Stimulated activated CD4-positive, alpha-beta T cell treated with anti-CD3 and anti-CD28 coated beads, Interleukin-12 subunit alpha, Interleukin-12 subunit beta, amount 100 ng/mL, for 48 hours (primary cell): ENCODE measurements at regions not wholly inside any gene's neighbourhood (a gene's known extent, or its start where the extent isn't known, plus 50 kb on each side); places are given as distances from the start of the nearest gene placed in this dataset.

Experiments used
- DNase-seq, 3 donors: peaks; one replicate each; pipeline ENCODE4 v3.0.0-alpha.2; 2020; ENCODE audit warnings: low read depth in 2 of 3, low spot score in 1 of 3

DNA sequence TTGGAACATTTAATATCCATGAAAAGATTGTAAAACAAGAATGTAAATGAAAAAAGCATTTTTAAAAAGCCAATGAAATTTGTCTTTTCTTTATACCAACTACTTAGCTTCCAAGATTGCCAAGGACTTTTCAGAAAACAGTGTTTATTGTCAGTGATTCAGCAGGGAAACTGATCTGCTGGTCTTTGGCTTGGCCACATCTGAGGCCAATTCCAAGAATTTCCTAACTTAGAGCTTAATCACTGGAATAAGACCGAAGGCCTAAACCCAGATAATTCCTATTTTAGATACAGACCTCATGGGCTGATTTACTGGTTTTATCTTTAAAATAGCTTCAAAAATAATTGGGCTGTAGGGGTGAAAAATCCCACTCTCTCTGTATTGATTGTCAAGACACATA lies 260.5 kb upstream of the RORA start:
- DNase-seq, result no peak

DNA sequence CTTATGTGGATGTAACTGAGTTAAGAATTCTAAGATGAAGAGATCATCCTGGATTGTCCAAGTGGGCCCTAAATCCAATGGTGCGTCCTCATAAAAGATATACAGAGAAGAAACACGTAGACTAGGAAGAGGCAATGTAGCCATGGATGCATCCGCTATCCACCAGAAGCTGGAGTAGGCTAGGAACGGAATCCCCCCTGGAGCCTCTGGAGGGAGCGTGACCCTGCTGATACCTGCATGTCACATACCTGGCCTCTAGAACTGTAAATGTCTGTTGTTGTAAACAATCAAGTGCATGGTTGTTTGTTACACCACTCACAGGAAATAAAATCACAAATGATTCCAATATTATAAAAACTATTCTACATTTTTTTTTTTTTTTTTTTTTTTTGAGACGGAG lies 254.5 kb upstream of the RORA start:
- DNase-seq, result no peak

DNA sequence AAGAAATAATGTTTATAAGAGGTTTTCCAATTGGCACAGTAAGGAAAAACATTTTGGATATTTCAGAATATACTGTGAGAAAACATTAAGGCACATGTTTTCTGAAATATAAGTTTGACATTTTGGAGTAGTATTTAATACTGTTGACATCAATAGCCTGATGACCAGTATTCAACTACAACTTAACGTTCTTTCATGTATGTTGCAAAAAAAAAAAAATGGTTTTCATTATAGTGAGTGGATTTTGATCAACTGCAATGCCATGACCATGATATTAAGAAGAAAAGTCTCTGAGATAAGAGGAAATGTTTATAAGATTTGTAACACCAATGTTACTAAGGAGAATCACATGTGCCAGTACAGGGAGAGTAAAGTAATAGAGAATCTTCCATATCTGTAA lies 252.8 kb upstream of the RORA start:
- DNase-seq, result no peak

DNA sequence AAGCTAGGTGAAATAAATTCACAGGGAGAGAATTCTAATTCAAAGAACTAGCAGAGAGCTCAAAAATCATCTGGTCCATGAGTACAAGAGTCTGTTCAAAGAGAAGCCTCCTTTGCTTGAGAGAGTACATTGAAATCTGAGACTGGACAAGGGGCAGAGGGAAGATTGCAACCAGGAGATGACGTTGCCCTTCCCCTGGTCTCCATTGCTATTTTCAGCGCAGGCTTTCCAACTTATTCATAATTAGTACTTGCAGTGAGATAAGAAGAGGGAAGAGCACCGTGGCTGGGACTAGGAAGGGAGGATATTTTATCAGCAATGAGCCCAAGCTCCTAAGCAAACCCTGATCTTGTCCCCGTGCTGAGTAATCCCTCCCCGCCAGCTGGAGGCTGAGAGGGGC lies 251.8 kb upstream of the RORA start:
- no peak for DNase-seq

DNA sequence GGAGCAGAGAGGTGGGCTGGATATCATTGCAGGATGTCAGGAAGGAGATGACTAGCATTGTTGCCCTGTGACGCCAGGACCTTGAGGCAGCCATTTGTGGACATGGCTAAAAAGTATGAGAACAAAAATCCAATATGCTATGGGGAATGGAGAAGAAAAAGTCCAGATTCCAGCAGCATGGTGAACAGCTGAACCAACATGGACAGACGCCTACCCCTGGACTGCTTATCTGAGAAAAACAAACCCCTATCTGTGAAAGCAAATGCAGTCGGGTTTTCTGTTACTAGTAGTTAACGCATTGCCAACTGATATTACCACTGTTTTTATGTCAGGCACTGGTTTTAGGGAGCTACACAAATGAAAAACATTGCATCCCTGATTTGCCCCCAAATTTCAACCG lies 251.2 kb upstream of the RORA start:
- no peak for DNase-seq

DNA sequence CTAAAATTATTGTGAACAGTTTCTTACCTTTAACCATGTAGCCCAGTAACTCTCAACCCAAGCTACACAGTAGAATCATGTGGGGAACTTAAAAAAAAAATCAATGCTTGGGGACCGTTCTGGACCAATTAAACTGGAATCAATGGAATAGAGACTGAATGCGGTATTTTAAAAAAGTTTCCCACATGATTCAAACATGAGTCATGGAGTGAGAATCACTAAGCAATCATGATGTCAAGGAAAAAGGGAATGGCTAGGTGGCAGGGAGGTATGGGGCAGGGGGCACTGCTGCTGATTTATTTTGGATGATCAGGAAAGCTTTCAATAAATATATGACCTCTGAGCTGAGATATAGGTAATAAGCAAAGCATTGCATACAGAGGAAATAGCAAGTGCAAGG lies 250.5 kb upstream of the RORA start:
- DNase-seq, result no peak

DNA sequence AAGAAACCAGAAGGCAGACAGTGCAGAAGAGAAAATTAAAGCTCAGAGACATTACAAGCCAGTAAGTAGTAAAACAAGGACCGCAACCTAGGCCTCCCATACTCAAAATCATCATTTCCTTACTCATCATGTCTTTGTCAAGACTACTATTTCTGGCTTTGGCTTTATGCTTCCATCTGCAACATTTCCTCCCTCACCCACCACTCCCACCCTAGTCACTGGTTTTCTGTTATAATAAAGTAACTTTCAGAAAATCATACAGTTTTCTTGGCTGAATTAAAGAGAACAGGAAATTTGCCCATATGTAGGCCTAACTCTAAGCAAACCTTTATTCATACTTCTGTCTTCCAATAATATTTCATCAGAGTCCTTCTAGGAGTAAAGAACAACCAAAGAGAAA lies 247.6 kb upstream of the RORA start:
- DNase-seq, result no peak

DNA sequence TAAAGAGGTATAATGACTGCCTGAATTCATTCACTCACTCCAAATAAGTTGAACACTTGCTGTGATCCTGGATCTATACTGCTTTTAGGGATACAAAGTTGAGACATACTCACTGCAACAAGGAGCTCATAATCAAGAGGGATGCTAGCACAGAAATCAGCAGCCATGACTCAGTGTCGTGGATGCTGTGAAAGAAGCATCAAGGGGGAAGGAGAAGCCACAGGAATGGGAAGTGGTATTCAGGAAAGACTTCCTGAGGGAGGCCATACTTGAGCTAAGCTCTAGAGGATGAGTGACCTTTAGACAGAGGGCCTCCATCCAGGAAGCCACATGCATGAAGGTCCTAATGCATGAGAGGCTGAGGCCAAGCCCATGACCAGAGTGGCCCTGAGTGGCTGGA lies 245.7 kb upstream of the RORA start:
- no peak for DNase-seq

DNA sequence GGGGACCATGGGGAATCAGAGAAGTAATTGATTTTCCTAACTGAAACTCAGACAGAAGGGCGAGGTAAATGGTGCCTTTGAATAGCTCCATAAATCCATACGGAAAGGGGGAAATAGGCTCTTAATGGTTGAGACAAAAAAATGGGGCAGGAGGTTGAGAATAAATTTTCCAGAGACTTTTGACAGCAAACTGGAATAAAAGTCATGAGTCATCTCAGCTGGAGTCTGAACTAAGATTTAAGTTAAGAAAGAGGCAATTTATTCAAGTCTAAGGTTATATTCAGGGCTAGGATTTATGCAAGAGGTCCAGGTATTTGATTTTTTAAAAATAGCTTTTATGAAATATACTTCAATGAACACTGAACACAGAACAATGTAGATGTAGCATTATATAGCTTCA lies 238.7 kb upstream of the RORA start:
- DNase-seq, result no peak

DNA sequence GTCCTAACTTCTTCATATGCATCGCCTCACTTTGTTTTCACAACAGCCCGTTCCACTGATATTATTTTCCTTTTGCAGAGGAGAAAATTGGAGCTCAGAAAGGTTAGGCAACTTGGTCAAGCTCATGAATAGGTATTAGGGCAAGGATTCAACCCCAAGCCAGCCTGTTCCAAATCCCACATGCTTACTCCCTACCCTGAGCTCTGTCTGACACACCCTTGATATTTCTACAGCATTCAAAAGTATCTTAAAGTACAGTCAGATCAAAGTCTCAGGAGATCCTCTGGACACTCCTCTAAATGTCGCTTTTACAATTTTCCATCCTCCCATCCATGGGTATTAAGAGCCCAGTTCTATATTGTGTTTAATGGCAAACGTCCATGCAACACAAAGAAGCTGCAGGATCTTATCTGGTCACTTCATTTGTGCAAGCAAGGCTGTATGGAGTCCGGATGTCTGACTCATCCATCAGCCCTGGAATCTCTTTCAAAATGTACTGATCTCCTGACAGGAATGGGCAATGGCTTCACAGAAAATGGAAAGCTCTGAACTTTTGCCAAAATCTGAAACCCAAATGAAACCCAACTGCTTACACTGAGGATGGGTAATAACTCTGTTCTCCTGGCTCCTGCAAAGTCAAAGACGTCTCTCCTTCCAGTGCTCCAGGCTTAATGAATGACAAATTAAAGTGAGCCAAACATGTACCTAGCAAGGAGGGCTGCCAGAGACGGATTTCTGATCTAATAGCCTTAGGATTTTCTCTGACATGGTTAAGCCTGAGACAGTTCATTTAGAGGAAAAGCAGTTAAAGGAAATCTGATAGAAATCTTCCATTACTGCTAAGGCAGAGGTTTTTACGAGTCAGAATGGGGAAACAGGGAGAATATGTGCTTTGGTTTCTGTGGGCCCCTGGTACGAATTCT lies 230.9 kb upstream of the RORA start:
- DNase-seq, result no peak

DNA sequence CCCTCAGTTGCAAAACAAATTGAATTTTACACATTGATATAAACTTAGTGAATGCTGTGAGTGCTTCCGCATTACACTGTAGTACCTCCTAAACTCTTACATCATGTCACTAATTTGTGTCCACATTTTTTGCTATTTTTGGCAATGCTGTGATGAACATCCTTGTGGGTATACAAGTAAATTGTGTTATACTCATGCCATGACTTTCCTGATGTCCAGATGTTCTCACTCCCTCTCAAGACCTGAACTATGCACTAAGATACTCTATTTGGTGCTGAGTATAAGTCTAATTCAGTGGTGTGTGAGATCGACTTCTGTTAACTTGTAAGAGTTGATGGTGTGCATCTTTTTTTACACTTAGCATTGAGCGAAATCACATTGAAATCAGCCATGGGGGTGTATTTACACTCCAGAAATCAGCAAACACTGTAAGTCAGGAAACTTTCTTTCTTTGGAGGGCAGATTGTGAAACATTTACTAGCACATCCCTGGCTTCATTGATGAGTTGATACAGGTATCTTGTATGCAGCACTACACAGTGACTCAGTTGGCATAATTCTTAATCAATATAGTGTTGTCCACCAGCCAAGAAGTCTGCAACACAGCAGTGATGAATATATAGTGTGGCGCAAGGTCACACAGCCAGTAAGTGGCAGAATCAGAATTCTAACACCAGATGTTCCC lies 228.1 kb upstream of the RORA start:
- no peak for DNase-seq

DNA sequence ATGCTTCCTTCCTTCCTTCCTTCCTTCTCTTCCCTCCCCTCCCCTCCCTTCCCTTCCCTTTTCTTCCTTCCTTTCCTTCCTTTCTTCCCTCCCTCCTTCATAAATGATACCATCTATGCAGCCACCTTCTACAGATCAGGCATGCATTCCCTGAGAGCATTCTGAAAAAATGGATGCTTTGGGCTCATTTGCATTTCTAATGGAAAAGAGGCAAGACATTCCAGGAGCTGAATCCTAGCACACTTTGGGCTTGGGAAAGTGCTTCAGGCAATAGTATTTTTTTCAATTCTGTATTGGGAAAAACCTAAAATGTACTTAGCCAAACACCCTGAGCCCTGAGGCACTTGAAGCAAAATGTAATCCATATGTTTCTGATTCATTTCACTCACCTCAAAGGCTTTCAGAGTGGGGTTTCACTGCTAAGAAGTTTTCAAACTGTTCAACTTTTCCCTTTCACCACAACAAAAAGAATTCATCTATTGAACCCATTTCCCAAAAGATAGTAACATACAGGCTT lies 220.1 kb upstream of the RORA start:
- no peak for DNase-seq

DNA sequence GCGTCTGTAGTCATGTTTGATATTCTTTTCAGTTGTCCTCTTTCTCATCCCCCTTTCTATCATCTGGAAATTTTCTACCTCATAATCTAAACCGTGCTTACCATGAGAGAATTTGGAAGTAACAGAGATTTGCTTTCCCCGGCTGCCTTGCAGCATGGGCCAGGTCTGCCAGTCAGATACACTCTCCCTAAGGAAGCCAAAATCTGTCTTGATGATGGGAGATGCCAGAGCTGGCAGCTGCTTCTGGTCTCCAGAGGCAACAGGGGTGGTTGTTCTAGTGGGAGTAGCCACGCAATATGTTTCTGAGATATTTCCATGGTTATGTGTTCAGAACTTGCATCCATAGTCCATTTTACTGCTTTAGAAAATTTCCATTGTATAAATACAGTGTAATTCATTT lies 218.9 kb upstream of the RORA start:
- DNase-seq, result no peak

DNA sequence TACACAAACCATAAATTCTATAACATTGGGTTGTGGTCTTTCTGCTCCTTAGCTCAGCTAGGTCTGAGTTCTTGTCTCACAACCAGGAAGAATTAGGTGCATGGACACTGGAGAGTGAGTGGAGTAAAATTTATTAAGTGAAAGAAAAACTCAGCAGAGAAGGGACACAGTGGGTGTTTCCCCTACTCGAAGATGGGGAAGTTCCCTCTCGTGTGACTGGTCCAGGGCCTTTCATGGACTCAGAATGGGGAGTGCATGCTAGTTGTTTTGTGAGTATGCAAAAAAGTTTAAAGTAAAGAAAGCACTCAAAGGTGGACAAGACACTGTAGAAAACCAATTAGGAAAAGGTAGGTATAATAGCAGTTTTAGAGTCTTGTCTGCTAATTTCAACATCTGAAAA lies 215.5 kb upstream of the RORA start:
- DNase-seq, result no peak

DNA sequence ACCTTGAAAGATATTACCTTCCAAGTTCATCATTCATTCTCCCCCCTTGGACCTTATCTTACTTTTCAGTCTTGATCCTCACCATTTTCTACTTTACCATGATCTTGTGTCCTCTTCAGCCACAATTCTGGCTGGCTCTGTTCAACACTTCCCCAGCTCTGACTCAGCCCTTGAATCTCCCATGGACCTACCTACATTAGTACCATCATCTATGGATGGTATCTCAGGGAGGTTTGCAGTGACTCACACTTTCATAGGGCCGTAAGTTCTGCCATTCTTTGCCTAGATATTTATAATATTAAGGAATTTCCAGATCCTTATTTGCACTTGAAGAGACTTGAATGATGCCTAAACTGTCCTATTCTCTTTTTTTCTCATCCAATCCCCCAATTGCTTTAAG lies 213.7 kb upstream of the RORA start:
- DNase-seq, result no peak

DNA sequence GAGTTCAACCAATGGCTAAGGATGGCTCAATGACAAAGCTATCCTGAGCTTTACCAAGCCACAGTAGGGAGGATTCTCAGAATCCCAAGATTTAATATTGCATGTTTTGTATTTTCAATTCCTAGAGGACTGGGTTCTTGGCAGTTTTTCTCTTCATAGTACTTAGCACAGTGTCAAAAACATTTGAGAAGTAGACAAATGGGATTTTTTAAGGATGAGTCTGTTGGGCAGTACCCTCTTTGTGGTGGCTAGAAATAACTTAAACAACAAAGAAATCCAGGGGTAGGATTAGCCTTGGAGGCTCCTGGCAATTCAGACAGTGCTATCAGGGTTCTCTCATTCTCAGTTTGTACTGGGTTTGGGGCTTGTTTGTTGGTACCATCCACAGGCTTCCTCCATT lies 212.8 kb upstream of the RORA start:
- DNase-seq, result no peak

DNA sequence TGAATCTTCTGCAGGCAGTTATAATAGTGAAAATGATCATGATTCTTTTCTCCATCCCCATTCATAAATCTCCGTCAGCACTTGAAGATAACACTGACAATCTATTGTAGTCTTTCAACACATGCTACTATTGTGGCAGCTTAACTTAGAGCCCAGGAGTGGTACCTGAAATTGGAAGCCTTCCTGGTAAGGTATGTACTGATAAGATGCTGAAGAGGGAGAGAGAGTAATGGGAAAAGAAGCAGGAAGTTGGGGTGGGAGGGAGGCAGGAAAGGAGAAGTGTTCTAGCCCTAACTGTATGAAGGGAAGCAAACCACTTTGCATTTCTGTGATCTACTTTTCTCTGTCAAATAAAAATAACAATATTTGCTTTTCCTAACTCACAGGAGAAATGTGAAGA lies 197.4 kb upstream of the RORA start:
- DNase-seq, result no peak

DNA sequence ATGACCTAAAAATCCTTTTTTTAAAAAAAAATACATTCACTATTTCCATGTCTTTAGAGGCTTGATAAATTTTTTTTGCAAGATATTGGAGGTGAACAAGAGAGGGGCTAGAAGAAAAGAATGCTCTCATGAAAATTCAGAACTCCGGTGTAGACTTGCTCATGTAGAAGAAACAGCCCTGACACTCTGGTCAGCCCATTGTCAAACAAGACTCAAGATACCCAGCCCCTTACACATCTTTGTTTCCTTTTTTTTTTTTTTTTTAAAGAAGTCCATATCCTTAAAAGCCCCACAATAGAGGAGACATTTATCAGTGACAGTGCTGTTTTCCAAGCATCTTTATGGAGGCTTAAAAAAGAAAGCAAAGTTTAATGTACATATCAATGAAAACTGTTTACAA lies 196.8 kb upstream of the RORA start:
- no peak for DNase-seq

DNA sequence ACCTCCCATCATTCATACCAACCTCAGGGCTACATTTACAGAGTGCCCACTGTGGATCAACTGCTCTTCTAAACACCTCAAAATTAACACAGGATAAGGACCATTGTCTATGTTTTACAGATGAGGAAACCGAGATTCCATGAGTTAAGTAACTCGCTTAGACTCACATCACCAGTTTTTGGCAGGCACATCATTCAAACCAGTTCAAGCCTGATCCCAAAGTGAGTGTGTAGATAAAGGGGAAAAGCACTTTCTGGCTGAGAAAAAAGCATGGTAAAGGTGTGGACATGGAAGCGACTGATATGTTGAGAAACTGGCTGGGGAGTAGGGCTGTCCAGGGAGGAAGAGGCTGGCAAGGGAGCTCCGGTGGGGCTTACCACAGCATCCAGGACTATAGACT lies 193.7 kb upstream of the RORA start:
- DNase-seq, result no peak

DNA sequence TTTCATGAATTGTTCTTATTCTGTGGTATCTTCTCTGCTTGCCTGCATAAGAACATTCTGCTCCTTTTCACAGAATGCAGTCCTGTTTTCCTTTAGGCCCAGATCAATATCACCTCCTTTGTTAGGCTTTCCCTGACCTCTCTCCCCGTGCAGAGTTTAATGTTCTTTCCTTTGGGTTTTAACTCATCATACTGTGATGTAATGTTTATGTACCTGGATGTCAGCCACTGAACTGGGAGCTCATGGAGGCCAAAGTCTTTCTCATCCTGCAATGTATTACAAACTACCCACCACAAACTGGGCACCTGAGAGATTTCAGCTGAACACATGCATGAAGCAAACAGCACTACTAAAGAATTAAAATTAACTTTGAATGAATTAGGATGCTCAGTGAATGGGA lies 192.8 kb upstream of the RORA start:
- no peak for DNase-seq

DNA sequence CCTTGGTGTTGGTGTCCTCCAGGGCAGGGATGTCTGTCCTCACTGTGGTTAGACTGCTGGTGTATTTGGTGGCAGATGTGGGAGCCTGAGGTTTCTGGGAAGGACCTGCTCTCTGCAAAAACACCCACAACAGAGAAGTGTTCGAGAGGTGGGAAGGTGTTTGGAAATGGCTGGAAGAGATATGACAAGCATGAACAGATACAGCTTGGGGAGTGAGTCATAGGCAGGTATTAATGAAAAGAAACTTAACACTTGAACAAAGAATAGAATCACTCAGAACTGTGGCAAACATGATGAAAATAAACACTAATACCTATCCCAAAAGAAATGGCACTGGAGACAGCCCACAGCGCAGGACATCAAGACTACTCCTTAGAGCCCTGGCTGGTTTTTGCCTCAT lies 192.4 kb upstream of the RORA start:
- DNase-seq, result no peak

DNA sequence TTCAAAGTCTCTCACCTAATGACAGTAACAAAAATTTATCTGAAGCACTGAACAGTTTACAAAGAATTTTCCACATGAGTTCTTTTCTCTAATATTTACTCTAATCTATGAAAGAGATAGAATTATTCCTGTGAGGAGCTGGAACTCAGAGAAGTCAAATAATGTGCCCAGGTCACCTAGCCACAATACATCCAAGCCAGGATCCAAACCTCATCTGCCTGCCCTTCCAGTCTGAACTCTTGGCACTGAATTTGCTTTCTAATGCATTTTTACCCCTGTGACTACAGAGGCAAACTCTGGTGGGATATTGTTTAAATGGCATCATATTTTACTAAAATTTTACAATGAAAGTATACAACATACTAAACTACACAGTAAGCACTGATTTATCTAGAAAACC lies 191.4 kb upstream of the RORA start:
- DNase-seq, result no peak
